IPS-11a (cell line): ENCODE measurements at regions not wholly inside any gene's neighbourhood (a gene's known extent, or its start where the extent isn't known, plus 50 kb on each side); places are given as distances from the start of the nearest gene placed in this dataset.
"Not testable (repeated sequence)": the region's sequence is repeated elsewhere in the genome, so short reads cannot be mapped to it uniquely, and the experiment has no call there.

Experiments
- H3K4me3 ChIP-seq: one replicate; pipeline ENCODE4 v1.5.1; 2013; ENCODE audit warnings: low read depth, low read length, control low read depth

GRCh38 chr2:225788571-225789094, 389.1 kb downstream of the NYAP2 start:
- H3K4me3 ChIP-seq, result no peak overlapping the region

- no peak overlapping the region for H3K4me3 ChIP-seq
Measured at GRCh38 chr2:225787497-225787896, 388.0 kb downstream of the NYAP2 start.

GRCh38 chr2:225781991-225782390, 382.5 kb downstream of the NYAP2 start:
- no peak overlapping the region for H3K4me3 ChIP-seq

GRCh38 chr2:225781145-225781544, 381.6 kb downstream of the NYAP2 start:
- no peak overlapping the region for H3K4me3 ChIP-seq

- no peak overlapping the region for H3K4me3 ChIP-seq
Measured at GRCh38 chr2:225779829-225780228, 380.3 kb downstream of the NYAP2 start.

- H3K4me3 ChIP-seq, result no peak overlapping the region
Measured at GRCh38 chr2:225773148-225773547, 373.6 kb downstream of the NYAP2 start.

GRCh38 chr2:225771701-225772100, 372.2 kb downstream of the NYAP2 start:
- H3K4me3 ChIP-seq, result no peak overlapping the region

- H3K4me3 ChIP-seq, result no peak overlapping the region
Measured at GRCh38 chr2:225768741-225769140, 369.2 kb downstream of the NYAP2 start.

- no peak overlapping the region for H3K4me3 ChIP-seq
Measured at GRCh38 chr2:225766431-225766830, 366.9 kb downstream of the NYAP2 start.

- no peak overlapping the region for H3K4me3 ChIP-seq
Measured at GRCh38 chr2:225765820-225766219, 366.3 kb downstream of the NYAP2 start.

GRCh38 chr2:225764346-225764745, 364.8 kb downstream of the NYAP2 start:
- no peak overlapping the region for H3K4me3 ChIP-seq

- H3K4me3 ChIP-seq, result no peak overlapping the region
Measured at GRCh38 chr2:225763711-225764110, 364.2 kb downstream of the NYAP2 start.

GRCh38 chr2:225761396-225761795, 361.9 kb downstream of the NYAP2 start:
- no peak overlapping the region for H3K4me3 ChIP-seq

- H3K4me3 ChIP-seq, result no peak overlapping the region
Measured at GRCh38 chr2:225757248-225757647, 357.7 kb downstream of the NYAP2 start.

GRCh38 chr2:225756198-225756597, 356.7 kb downstream of the NYAP2 start:
- H3K4me3 ChIP-seq, result no peak overlapping the region

GRCh38 chr2:225748609-225749008, 349.1 kb downstream of the NYAP2 start:
- no peak overlapping the region for H3K4me3 ChIP-seq

GRCh38 chr2:225743996-225744395, 344.5 kb downstream of the NYAP2 start:
- not testable (repeated sequence) for H3K4me3 ChIP-seq

- H3K4me3 ChIP-seq, result no peak overlapping the region
Measured at GRCh38 chr2:225742487-225742886, 343.0 kb downstream of the NYAP2 start.

GRCh38 chr2:225740086-225740485, 340.6 kb downstream of the NYAP2 start:
- no peak overlapping the region for H3K4me3 ChIP-seq

GRCh38 chr2:225739328-225739727, 339.8 kb downstream of the NYAP2 start:
- no peak overlapping the region for H3K4me3 ChIP-seq

GRCh38 chr2:225738735-225739134, 339.2 kb downstream of the NYAP2 start:
- no peak overlapping the region for H3K4me3 ChIP-seq

GRCh38 chr2:225737556-225737955, 338.0 kb downstream of the NYAP2 start:
- no peak overlapping the region for H3K4me3 ChIP-seq

- H3K4me3 ChIP-seq, result no peak overlapping the region
Measured at GRCh38 chr2:225735844-225736243, 336.3 kb downstream of the NYAP2 start.

GRCh38 chr2:225725726-225726125, 326.2 kb downstream of the NYAP2 start:
- H3K4me3 ChIP-seq, result no peak overlapping the region
